RWPE1 (cell line): ENCODE measurements at regions not wholly inside any gene's neighbourhood (a gene's known extent, or its start where the extent isn't known, plus 50 kb on each side); places are given as distances from the start of the nearest gene placed in this dataset.

Experiments used
- CTCF ChIA-PET: fragments of 350-600 bp; sonication (Branson Sonifier 250); formaldehyde crosslinking; extraction: SDS; loops from one replicate; lab custom pipeline; 2021; lab: Yijun Ruan, JAX
- POLR2A ChIA-PET: fragments of 400-600 bp; formaldehyde crosslinking; extraction: SDS; loops from one replicate; lab custom pipeline; 2020; ENCODE audit warnings: antibody characterized with exemption; ENCODE audit not compliant: low non-redundant PET; lab: Yijun Ruan, JAX
- DNase-seq: peaks from one replicate; pipeline ENCODE4 v3.0.0; 2012; ENCODE audit warnings: low spot score
- H3K27ac ChIP-seq: fragments of 450-650 bp; 2 replicates; pipeline ENCODE4 v1.5.1; 2017
- TF ChIP-seq, protein P1 (sequence below): fragments of 450-650 bp; conservative IDR thresholded peaks from 2 replicates; pipeline ENCODE4 v1.5.1; 2017; ENCODE audit warnings: low read depth, mild to moderate bottlenecking

DNA sequence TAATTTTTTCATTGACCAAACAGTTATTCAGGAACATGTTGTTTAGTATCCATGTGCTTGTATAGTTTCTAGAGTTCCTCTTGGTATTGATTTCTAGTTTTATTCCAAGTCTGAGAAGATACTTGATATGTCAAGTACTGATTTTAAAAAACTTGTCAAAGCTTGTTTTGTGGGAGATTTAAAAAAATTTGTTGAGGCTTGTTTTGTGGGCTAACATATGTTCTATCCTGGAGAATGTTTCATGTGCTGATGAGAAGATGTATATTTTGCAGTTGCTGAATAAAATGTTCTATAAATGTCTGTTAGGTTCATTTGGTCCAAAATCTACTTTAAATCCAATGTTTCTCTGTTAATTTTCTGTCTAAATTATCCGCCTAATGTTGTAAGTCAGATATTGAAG is 1065.1 kb upstream of the WWC1 start:
- ChIA-PET CTCF (no interaction called here), POLR2A (no interaction called here)
- TF ChIP-seq, protein P1, sequence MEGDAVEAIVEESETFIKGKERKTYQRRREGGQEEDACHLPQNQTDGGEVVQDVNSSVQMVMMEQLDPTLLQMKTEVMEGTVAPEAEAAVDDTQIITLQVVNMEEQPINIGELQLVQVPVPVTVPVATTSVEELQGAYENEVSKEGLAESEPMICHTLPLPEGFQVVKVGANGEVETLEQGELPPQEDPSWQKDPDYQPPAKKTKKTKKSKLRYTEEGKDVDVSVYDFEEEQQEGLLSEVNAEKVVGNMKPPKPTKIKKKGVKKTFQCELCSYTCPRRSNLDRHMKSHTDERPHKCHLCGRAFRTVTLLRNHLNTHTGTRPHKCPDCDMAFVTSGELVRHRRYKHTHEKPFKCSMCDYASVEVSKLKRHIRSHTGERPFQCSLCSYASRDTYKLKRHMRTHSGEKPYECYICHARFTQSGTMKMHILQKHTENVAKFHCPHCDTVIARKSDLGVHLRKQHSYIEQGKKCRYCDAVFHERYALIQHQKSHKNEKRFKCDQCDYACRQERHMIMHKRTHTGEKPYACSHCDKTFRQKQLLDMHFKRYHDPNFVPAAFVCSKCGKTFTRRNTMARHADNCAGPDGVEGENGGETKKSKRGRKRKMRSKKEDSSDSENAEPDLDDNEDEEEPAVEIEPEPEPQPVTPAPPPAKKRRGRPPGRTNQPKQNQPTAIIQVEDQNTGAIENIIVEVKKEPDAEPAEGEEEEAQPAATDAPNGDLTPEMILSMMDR: no peak
- no peak for DNase-seq
- H3K27ac ChIP-seq: no peak overlapping the region

DNA sequence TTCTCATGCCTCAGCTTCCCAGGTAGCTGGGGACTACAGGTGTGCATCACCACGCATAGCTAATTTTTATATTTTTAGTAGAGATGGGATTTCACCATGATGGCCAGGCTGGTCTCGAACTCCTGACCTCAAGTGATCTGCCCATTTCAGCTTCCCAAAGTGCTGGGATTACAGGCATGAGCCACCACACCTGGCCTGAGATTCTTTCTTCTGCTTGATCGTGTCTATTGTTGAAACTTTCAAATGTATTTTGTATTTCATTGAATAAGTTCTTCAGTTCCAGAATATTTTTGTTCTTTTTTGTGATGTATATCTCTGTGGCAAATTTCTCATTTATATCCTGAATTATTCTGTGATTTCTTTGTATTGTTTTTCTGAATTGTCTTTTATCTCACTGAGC is 1063.3 kb upstream of the WWC1 start:
- ChIA-PET CTCF (no interaction called here), POLR2A (no interaction called here)
- no peak for DNase-seq
- TF ChIP-seq, protein P1: no peak
- H3K27ac ChIP-seq: no peak overlapping the region

DNA sequence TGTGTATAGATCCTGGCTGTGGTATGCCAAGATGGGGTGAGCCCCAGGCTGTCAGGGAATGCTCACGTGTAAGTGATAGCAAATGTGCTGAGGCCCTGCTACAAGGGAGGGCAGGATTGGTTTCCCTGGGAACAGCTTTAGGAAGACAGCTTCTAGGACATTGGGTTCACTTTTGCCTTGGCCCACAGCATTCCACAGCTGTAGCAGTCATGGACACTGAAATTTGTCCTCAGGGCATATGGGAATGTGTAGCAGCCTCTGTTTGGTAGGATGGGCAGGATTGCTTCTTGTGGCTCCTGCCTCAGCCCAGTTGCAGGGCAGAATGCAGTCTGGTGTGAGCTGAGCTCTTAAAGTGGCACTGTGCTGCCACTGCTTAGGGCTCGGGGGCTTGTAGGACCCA is 1061.7 kb upstream of the WWC1 start:
- CTCF ChIA-PET: no interaction called here
- TF ChIP-seq, protein P1: no peak
- DNase-seq: no peak
- POLR2A ChIA-PET: no interaction called here
- no peak overlapping the region for H3K27ac ChIP-seq

DNA sequence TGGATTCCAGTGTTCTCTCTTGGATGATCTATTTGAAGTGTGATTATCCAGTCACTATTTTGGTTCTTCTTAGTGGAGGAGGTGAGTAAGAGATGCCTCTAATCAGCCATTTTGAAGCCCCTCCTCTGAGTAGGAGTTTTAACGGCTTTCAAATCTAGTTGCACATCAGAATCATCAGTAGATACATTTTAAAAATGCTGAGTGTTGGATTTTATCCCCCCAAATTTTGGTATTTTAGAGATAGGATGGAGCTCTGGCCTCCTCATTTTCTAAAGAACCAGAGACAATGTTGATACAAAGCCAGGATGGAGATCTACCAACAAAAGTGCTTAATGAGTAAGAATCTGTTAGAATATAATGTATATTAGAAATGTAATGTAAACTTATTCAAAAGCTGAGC is 1061.0 kb upstream of the WWC1 start:
- H3K27ac ChIP-seq: no peak overlapping the region
- POLR2A ChIA-PET: no interaction called here
- CTCF ChIA-PET: no interaction called here
- no peak for DNase-seq
- TF ChIP-seq, protein P1: no peak

DNA sequence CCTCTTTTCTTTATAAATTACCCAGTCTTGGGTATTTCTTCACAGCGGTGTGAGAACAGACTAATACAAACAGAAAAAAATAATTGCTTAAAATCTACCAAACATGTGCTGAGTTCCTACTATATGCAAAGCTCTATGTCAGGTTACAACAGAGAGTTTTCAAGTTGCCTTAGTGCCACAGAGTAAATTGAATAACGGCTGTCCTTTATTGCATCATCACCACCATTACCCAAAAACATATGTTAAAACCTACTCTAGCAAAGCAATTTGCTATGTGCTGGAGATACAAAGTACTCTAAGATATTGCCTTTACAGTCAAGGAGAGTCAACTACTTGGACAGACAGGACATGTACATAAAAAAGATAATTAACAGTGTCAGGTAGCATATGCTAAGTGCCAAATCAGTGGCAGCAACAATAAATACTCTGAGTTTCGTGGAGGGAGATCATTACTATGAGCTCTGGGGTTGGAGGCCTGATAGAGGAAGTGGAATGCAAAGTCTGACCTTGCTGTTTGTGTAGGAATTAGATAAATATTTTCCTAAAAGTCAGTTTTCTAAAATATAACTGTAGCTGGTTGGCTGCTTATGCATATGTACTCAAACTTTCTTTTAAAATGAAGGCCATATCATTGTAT is 1058.7 kb upstream of the WWC1 start:
- POLR2A ChIA-PET: no interaction called here
- TF ChIP-seq, protein P1: no peak
- DNase-seq: no peak
- H3K27ac ChIP-seq: no peak overlapping the region
- CTCF ChIA-PET: interaction anchor here (0.6 to 1.0 kb wide), 2 partner anchors 48 to 131 kb away, joined by 4 to 6 read pairs; no protein-coding TSS in a partner anchor

DNA sequence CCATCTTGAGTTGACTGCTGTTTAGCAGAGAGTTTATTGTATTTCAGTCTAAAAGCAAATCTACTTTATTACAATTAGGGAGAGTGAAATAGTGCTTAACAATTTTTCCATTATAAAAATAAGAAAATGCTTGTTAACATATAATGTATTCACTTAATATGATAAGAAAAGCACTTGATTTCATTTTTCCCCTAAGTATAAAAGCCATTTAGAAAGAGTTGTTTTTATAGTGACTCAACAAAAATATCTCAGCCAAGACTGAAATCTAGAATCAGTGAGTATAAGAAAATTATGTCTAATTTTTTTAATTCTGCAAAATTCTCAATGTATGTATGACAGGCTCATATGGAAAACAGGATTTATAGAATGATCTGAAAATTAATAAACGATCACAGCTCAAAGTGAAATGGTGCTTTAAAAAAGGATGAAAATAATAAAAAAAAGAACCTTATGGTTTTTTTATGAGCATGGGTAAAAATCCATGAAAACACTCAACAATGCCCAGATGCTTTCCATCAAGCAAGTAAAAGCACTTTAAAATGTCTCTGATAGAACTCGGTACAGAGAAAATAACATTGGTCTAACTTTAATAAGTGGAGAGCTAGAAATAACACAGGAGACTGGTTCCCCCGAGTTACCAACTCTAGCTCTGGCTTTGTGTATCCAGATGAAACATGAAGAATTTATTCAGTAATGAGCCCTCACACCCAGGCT is 1057.8 kb upstream of the WWC1 start:
- H3K27ac ChIP-seq: no peak overlapping the region
- DNase-seq: no peak
- TF ChIP-seq, protein P1: no peak
- POLR2A ChIA-PET: no interaction called here
- CTCF ChIA-PET: interaction anchor here (0.6 kb wide), 1 partner anchor 132 kb away, joined by 4 read pairs; no protein-coding TSS in a partner anchor
